ENCODE measurements at regions not wholly inside any gene's neighbourhood (a gene's known extent, or its start where the extent isn't known, plus 50 kb on each side); places are given as distances from the start of the nearest gene placed in this dataset.
A peak's percentile ranks its signal among the peaks of the same experiment; 100 is the strongest.

DNA sequence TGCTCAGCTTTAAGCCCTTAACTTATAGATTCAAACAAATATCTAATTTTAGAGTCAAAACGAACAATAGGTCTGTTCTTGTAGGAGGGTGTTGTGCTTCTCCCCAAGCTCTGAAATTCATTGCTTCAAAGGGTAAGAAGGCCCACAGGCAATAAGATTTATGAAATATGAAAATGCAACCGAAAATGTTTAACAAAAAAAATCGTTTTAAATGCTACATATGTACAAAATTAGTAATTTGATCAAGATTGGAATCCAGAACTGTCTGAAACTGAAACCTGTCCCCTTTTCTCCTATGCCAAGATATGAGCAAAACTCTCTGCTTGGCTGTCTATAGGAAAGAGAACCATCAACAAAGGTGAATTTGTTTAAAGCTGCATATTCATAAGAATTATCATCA, 534.3 kb downstream of the PLPP3 start:
- no CpG with 5 or more reads among the region's 3 CpGs for WGBS (ENCODE audit: insufficient coverage)
- no peaks in the 10 kb centered on the region for H3K27me3 ChIP-seq (ENCODE audit: control insufficient read depth, insufficient read depth, low read length)
- no peak overlapping the region for H3K27ac ChIP-seq (ENCODE audit: low read length)
- peaks cover under 1% of the 10 kb centered on the region for H3K9me3 ChIP-seq (replicated peaks; ENCODE audit: control insufficient read depth, low read depth, low read length)
- no peak overlapping the region for H3K4me3 ChIP-seq (ENCODE audit: low read length)
- H3K36me3 ChIP-seq (ENCODE audit: control insufficient read depth, insufficient read depth, low read length): no peaks in the 10 kb centered on the region
- no peaks in the 10 kb centered on the region for H3K4me1 ChIP-seq (ENCODE audit: control insufficient read depth, insufficient read depth, low read length)
- DNase-seq: no peak

GRCh38 chr1:56036479-56036878, 542.9 kb downstream of the PLPP3 start:
- H3K36me3 ChIP-seq (ENCODE audit: control insufficient read depth, insufficient read depth, low read length): no peaks in the 10 kb centered on the region
- H3K27me3 ChIP-seq (ENCODE audit: control insufficient read depth, insufficient read depth, low read length): no peaks in the 10 kb centered on the region
- no peak overlapping the region for H3K4me3 ChIP-seq (ENCODE audit: low read length)
- peaks cover 7% of the 10 kb centered on the region for H3K4me1 ChIP-seq (ENCODE audit: control insufficient read depth, insufficient read depth, low read length)
- no peak overlapping the region for H3K27ac ChIP-seq (ENCODE audit: low read length)
- no peaks in the 10 kb centered on the region for H3K9me3 ChIP-seq (replicated peaks; ENCODE audit: control insufficient read depth, low read depth, low read length)
- no peak for DNase-seq

DNA sequence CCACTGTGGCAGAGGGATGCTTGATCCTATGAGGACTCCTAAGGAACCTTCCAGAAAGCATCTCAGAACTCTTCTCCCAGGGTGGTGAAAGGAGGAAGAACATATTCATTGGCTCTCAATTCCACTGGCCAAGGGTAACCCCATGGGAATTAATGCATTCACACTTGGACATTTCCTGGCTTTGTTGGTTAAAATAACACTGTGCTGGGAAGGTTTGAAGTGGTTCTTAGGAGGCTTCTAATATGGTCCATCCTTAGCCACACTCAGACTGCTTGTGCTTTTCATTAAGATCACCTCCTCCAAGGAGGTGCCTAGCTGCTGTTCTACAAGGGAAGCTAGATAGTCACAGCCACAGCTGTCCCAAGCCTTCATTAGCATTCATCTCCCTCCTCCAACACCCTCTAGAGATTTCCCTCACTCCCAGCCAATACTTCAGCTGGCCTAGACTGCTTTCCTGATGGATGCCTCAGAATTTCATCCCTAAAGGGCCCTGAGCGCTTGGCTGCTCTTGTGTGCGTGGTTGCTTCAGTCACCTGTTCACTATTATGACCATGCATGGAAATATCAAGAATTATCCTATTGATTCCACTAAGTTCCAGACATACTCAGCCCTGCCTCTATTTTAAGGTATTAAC, 544.4 kb downstream of the PLPP3 start:
- no peak overlapping the region for H3K4me3 ChIP-seq (ENCODE audit: low read length)
- H3K36me3 ChIP-seq (ENCODE audit: control insufficient read depth, insufficient read depth, low read length): no peaks in the 10 kb centered on the region
- DNase-seq: no peak
- H3K27ac ChIP-seq (ENCODE audit: low read length): no peak overlapping the region
- H3K9me3 ChIP-seq (replicated peaks; ENCODE audit: control insufficient read depth, low read depth, low read length): no peaks in the 10 kb centered on the region
- no peaks in the 10 kb centered on the region for H3K27me3 ChIP-seq (ENCODE audit: control insufficient read depth, insufficient read depth, low read length)
- 83% methylated on average over 2 of the region's 2 CpGs for WGBS (ENCODE audit: insufficient coverage)
- peaks cover 7% of the 10 kb centered on the region for H3K4me1 ChIP-seq (ENCODE audit: control insufficient read depth, insufficient read depth, low read length)

DNA sequence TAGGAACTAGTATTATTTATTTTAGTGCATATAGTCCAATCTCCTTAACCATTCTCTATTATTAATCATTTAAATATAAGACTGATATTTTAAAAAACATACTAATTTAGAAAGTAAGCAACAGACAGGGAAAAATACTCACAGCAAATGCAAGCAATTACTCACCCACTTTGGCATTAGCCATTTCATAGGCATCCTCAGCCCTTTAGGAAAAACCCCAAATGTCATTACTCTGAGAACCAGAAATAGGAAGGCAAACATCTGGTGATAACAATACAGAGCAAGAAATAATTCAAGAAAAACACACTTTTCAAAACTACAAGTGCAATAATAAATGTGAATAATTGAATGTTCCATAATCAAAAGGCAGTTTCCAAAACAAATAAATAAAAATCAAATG, 545.1 kb downstream of the PLPP3 start:
- Histone ChIP-seq H3K27ac (ENCODE audit: low read length) (no peak overlapping the region), H3K36me3 (ENCODE audit: control insufficient read depth, insufficient read depth, low read length) (no peaks in the 10 kb centered on the region), H3K27me3 (ENCODE audit: control insufficient read depth, insufficient read depth, low read length) (no peaks in the 10 kb centered on the region), H3K4me3 (ENCODE audit: low read length) (no peak overlapping the region), H3K4me1 (ENCODE audit: control insufficient read depth, insufficient read depth, low read length) (peaks cover 7% of the 10 kb centered on the region), H3K9me3 (replicated peaks; ENCODE audit: control insufficient read depth, low read depth, low read length) (no peaks in the 10 kb centered on the region)
- DNase-seq: no peak

DNA sequence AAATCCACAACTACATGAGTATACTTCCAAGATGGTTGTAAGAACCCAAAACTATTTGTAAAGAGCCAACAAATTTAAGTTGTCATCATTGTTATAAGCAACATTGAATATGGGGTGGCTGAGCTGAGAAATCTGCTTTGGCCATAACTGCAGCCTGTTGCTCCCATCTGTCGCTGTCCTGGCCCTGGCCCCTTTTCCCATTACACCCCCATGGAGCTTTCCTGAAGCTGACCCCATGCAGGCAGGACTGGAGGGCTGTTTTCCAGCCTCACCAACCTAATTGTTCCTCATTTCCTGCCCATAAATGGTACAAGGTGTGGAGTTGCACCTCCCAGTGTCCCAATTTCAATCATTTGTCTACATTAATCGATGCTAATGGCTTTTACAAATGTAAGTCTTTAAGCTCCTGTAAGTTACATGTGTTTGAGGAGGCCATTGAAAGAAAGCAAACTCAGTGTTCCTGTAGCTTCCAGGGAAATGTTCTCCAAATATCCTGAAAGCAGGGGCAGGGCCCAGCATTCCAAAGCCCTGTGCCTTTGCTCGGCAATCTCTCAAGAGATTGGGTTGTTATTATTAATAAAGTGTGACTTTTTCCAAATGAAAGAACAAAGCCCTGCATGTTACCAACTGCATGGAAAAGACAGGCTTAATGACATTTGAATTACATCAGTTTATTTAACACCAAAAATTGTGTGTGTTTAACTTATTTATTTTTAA, 545.9 kb downstream of the PLPP3 start:
- H3K9me3 ChIP-seq (replicated peaks; ENCODE audit: control insufficient read depth, low read depth, low read length): no peaks in the 10 kb centered on the region
- no peak overlapping the region for H3K27ac ChIP-seq (ENCODE audit: low read length)
- no peaks in the 10 kb centered on the region for H3K36me3 ChIP-seq (ENCODE audit: control insufficient read depth, insufficient read depth, low read length)
- H3K4me1 ChIP-seq (ENCODE audit: control insufficient read depth, insufficient read depth, low read length): peaks cover 7% of the 10 kb centered on the region
- peak; percentile 30 for DNase-seq
- H3K27me3 ChIP-seq (ENCODE audit: control insufficient read depth, insufficient read depth, low read length): no peaks in the 10 kb centered on the region
- no CpG with 5 or more reads among the region's 3 CpGs for WGBS (ENCODE audit: insufficient coverage)
- no peak overlapping the region for H3K4me3 ChIP-seq (ENCODE audit: low read length)

- Histone ChIP-seq H3K4me3 (ENCODE audit: low read length) (no peak overlapping the region), H3K4me1 (ENCODE audit: control insufficient read depth, insufficient read depth, low read length) (peaks cover 7% of the 10 kb centered on the region), H3K36me3 (ENCODE audit: control insufficient read depth, insufficient read depth, low read length) (no peaks in the 10 kb centered on the region), H3K9me3 (replicated peaks; ENCODE audit: control insufficient read depth, low read depth, low read length) (no peaks in the 10 kb centered on the region), H3K27ac (ENCODE audit: low read length) (no peak overlapping the region), H3K27me3 (ENCODE audit: control insufficient read depth, insufficient read depth, low read length) (no peaks in the 10 kb centered on the region)
- no peak for DNase-seq
- WGBS (ENCODE audit: insufficient coverage): no CpG with 5 or more reads among the region's 3 CpGs
Observed at GRCh38 chr1:56032096-56032676, 547.2 kb downstream of the PLPP3 start.

- Histone ChIP-seq H3K9me3 (replicated peaks; ENCODE audit: control insufficient read depth, low read depth, low read length) (no peaks in the 10 kb centered on the region), H3K36me3 (ENCODE audit: control insufficient read depth, insufficient read depth, low read length) (no peaks in the 10 kb centered on the region), H3K4me3 (ENCODE audit: low read length) (no peak overlapping the region), H3K27me3 (ENCODE audit: control insufficient read depth, insufficient read depth, low read length) (no peaks in the 10 kb centered on the region), H3K4me1 (ENCODE audit: control insufficient read depth, insufficient read depth, low read length) (peaks cover 7% of the 10 kb centered on the region), H3K27ac (ENCODE audit: low read length) (no peak overlapping the region)
- WGBS (ENCODE audit: insufficient coverage): no CpG with 5 or more reads among the region's 3 CpGs
- no peak for DNase-seq
Observed at GRCh38 chr1:56031001-56031400, 548.4 kb downstream of the PLPP3 start.

DNA sequence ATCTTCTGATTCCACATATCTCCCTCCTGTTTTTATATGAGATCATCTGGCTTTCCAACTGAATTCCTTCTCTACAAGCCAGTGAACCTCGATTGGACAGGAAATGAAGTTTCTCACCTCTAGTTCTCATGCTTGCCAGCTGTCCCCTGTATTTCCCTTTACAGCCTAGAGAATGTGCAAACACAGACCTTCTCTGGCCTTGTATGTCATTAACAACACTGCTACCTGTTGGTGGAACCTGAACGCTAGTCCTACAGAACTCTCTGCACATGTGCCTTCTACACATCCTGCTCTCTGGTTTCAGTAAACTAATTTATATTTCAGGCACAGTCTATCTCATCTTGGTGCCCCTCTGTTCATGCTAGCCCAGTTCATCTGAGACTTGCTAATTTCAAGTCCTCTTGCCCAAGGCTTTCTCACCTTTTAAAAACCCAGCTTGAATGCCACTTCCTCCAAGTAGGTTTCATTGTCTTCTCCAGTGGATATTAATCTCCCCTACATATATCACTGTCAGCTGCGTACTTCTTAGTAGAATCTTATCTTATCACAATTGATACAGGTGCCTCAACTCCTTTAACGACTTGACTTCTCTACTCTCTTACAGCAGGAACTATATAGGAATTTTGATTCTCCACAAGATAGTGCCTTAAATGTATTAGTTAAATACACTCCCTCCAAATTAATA, 549.9 kb downstream of the PLPP3 start:
- Histone ChIP-seq H3K36me3 (ENCODE audit: control insufficient read depth, insufficient read depth, low read length) (no peaks in the 10 kb centered on the region), H3K9me3 (replicated peaks; ENCODE audit: control insufficient read depth, low read depth, low read length) (no peaks in the 10 kb centered on the region), H3K27me3 (ENCODE audit: control insufficient read depth, insufficient read depth, low read length) (no peaks in the 10 kb centered on the region), H3K4me1 (ENCODE audit: control insufficient read depth, insufficient read depth, low read length) (no peaks in the 10 kb centered on the region), H3K4me3 (ENCODE audit: low read length) (no peak overlapping the region), H3K27ac (ENCODE audit: low read length) (no peak overlapping the region)
- DNase-seq: peak; percentile 38
- WGBS (ENCODE audit: insufficient coverage): 36% methylated on average over 2 of the region's 4 CpGs

- no peak for DNase-seq
- Histone ChIP-seq H3K27ac (ENCODE audit: low read length) (no peak overlapping the region), H3K4me1 (ENCODE audit: control insufficient read depth, insufficient read depth, low read length) (no peaks in the 10 kb centered on the region), H3K36me3 (ENCODE audit: control insufficient read depth, insufficient read depth, low read length) (no peaks in the 10 kb centered on the region), H3K4me3 (ENCODE audit: low read length) (no peak overlapping the region), H3K9me3 (replicated peaks; ENCODE audit: control insufficient read depth, low read depth, low read length) (no peaks in the 10 kb centered on the region), H3K27me3 (ENCODE audit: control insufficient read depth, insufficient read depth, low read length) (no peaks in the 10 kb centered on the region)
- WGBS (ENCODE audit: insufficient coverage): no CpG with 5 or more reads among the region's 1 CpG
Observed at GRCh38 chr1:56028911-56029310, 550.5 kb downstream of the PLPP3 start.

- H3K4me3 ChIP-seq (ENCODE audit: low read length): no peak overlapping the region
- no peaks in the 10 kb centered on the region for H3K27me3 ChIP-seq (ENCODE audit: control insufficient read depth, insufficient read depth, low read length)
- 100% methylated on average over 1 of the region's 1 CpG for WGBS (ENCODE audit: insufficient coverage)
- H3K9me3 ChIP-seq (replicated peaks; ENCODE audit: control insufficient read depth, low read depth, low read length): peaks cover 2% of the 10 kb centered on the region
- no peak overlapping the region for H3K27ac ChIP-seq (ENCODE audit: low read length)
- DNase-seq: no peak
- no peaks in the 10 kb centered on the region for H3K36me3 ChIP-seq (ENCODE audit: control insufficient read depth, insufficient read depth, low read length)
- no peaks in the 10 kb centered on the region for H3K4me1 ChIP-seq (ENCODE audit: control insufficient read depth, insufficient read depth, low read length)
Observed at GRCh38 chr1:56028244-56028643, 551.1 kb downstream of the PLPP3 start.
